H9 (cell line): ENCODE measurements at regions not wholly inside any gene's neighbourhood (a gene's known extent, or its start where the extent isn't known, plus 50 kb on each side); places are given as distances from the start of the nearest gene placed in this dataset.
"Not testable (repeated sequence)": the region's sequence is repeated elsewhere in the genome, so short reads cannot be mapped to it uniquely, and the experiment has no call there.

ENCODE experiments used
- DNase-seq: peaks from one replicate; pipeline ENCODE4 v3.0.0-alpha.2; 2017
- H2AFZ ChIP-seq: one replicate; pipeline ENCODE4 v1.6.1; 2013; ENCODE audit warnings: mild to moderate bottlenecking, low read length, control low read depth, moderate library complexity
- H2AK5ac ChIP-seq: 2 replicates; pipeline ENCODE4 v1.6.1; 2013; ENCODE audit warnings: low read length, control low read depth, mixed read lengths; ENCODE audit not compliant: insufficient read length
- H2BK120ac ChIP-seq: one replicate; pipeline ENCODE4 v1.6.1; 2013; ENCODE audit warnings: low read depth, mild to moderate bottlenecking, low read length, control low read depth, inconsistent platforms; ENCODE audit not compliant: poor library complexity, severe bottlenecking
- H2BK12ac ChIP-seq: 2 replicates; pipeline ENCODE4 v1.6.1; 2013; ENCODE audit warnings: low read length, control low read depth, mixed read lengths, low read depth; ENCODE audit not compliant: insufficient read length
- H2BK15ac ChIP-seq: 2 replicates; pipeline ENCODE4 v1.6.1; 2013; ENCODE audit warnings: low read depth, low read length, control low read depth
- H2BK20ac ChIP-seq: one replicate; pipeline ENCODE4 v1.6.1; 2013; ENCODE audit warnings: low read depth, mild to moderate bottlenecking, low read length, control low read depth, inconsistent platforms; ENCODE audit not compliant: poor library complexity, severe bottlenecking
- H2BK5ac ChIP-seq: 2 replicates; pipeline ENCODE4 v1.6.1; 2013; ENCODE audit warnings: low read length, control low read depth, mixed read lengths; ENCODE audit not compliant: insufficient read length
- H3K14ac ChIP-seq: 2 replicates; pipeline ENCODE4 v1.6.1; 2013; ENCODE audit warnings: low read length, control low read depth; ENCODE audit not compliant: insufficient read depth
- H3K18ac ChIP-seq: 2 replicates; pipeline ENCODE4 v1.6.1; 2013; ENCODE audit warnings: low read depth, mild to moderate bottlenecking, mixed read lengths, low read length, control low read depth; ENCODE audit not compliant: insufficient read length
- H3K23ac ChIP-seq: 2 replicates; pipeline ENCODE4 v1.6.1; 2013; ENCODE audit warnings: low read length, control low read depth, mixed read lengths, low read depth; ENCODE audit not compliant: insufficient read length
- H3K23me2 ChIP-seq: 2 replicates; pipeline ENCODE4 v1.6.1; 2013; ENCODE audit warnings: low read depth, mild to moderate bottlenecking, mixed read lengths, low read length, control low read depth; ENCODE audit not compliant: insufficient read length, poor library complexity, severe bottlenecking
- H3K27ac ChIP-seq: 2 replicates; pipeline ENCODE4 v1.5.1; 2013; ENCODE audit warnings: low read length, control low read depth, mixed read lengths, low read depth; ENCODE audit not compliant: insufficient read length
- H3K27me3 ChIP-seq: 2 replicates; pipeline ENCODE4 v1.6.1; 2013; ENCODE audit warnings: low read length, control low read depth, inconsistent platforms; ENCODE audit not compliant: insufficient read depth
- H3K4ac ChIP-seq: 2 replicates; pipeline ENCODE4 v1.6.1; 2013; ENCODE audit warnings: low read depth, mild to moderate bottlenecking, control low read depth, inconsistent platforms, low read length, moderate library complexity
- H3K4me1 ChIP-seq: 2 replicates; pipeline ENCODE4 v1.6.1; 2013; ENCODE audit warnings: low read length, control low read depth, inconsistent platforms; ENCODE audit not compliant: insufficient read depth
- H3K4me2 ChIP-seq: 2 replicates; pipeline ENCODE4 v1.6.1; 2013; ENCODE audit warnings: low read length, control low read depth, mixed read lengths; ENCODE audit not compliant: insufficient read length, insufficient read depth
- H3K56ac ChIP-seq: 2 replicates; pipeline ENCODE4 v1.6.1; 2013; ENCODE audit warnings: low read depth, mild to moderate bottlenecking, mixed read lengths, low read length, control low read depth; ENCODE audit not compliant: insufficient read length
- H3K79me1 ChIP-seq: 2 replicates; pipeline ENCODE4 v1.6.1; 2013; ENCODE audit warnings: low read depth, mild to moderate bottlenecking, moderate library complexity, low read length, control low read depth, inconsistent platforms; ENCODE audit not compliant: insufficient read depth, poor library complexity, severe bottlenecking
- H3K79me2 ChIP-seq: 2 replicates; pipeline ENCODE4 v1.6.1; 2013; ENCODE audit warnings: low read length, control low read depth, inconsistent platforms; ENCODE audit not compliant: insufficient read depth
- H3K9ac ChIP-seq: 2 replicates; pipeline ENCODE4 v1.6.1; 2013; ENCODE audit warnings: low read length, control low read depth, mixed read lengths; ENCODE audit not compliant: insufficient read length; ENCODE audit errors: extremely low read depth
- H3K9me3 ChIP-seq: one replicate; pipeline ENCODE4 v1.6.1; 2013; ENCODE audit warnings: low read depth, low read length, inconsistent platforms; ENCODE audit not compliant: control insufficient read depth
- H3T11ph ChIP-seq: one replicate; pipeline ENCODE4 v1.6.1; 2013; ENCODE audit warnings: mild to moderate bottlenecking, low read length, control low read depth, inconsistent platforms
- H4K20me1 ChIP-seq: one replicate; pipeline ENCODE4 v1.6.1; 2013; ENCODE audit not compliant: control insufficient read depth, insufficient read length, insufficient read depth
- H4K5ac ChIP-seq: 2 replicates; pipeline ENCODE4 v1.6.1; 2013; ENCODE audit warnings: low read depth, mild to moderate bottlenecking, mixed read lengths, low read length, control low read depth; ENCODE audit not compliant: insufficient read length
- H4K8ac ChIP-seq: replicated peaks from 2 replicates; pipeline ENCODE4 v1.6.1; 2013; ENCODE audit warnings: low read length, control low read depth, mixed read lengths, low read depth; ENCODE audit not compliant: insufficient read length
- H4K91ac ChIP-seq: 2 replicates; pipeline ENCODE4 v1.6.1; 2013; ENCODE audit warnings: low read depth, mild to moderate bottlenecking, moderate library complexity, mixed read lengths, low read length, control low read depth; ENCODE audit not compliant: insufficient read length
- H3K27ac Mint-ChIP-seq, 3 experiments: 2 replicates in 2 of 3; 3 replicates in 1 of 3; pipeline ENCODE4 v1.8.0; 2020 to 2021; ENCODE audit warnings: mixed read lengths in 3 of 3, mild to moderate bottlenecking in 1 of 3, moderate library complexity in 1 of 3
- H3K27me3 Mint-ChIP-seq: 2 replicates; pipeline ENCODE4 v1.8.0; 2021; ENCODE audit warnings: low read depth, mild to moderate bottlenecking, moderate library complexity, mixed read lengths
- H3K36me3 Mint-ChIP-seq, 3 experiments: 2 replicates in 2 of 3; 3 replicates in 1 of 3; pipeline ENCODE4 v1.8.0; 2020 to 2021; ENCODE audit warnings: low read depth in 3 of 3, mixed read lengths in 3 of 3; ENCODE audit not compliant: insufficient read depth in 1 of 3
- H3K4me1 Mint-ChIP-seq, 2 experiments: 2 replicates each; pipeline ENCODE4 v1.8.0; 2020; ENCODE audit warnings: mixed read lengths in 2 of 2
- H3K4me3 Mint-ChIP-seq, 2 experiments: 2 replicates in 1 of 2; 3 replicates in 1 of 2; pipeline ENCODE4 v1.8.0; 2020 to 2021; ENCODE audit warnings: mild to moderate bottlenecking in 2 of 2, mixed read lengths in 2 of 2, moderate library complexity in 1 of 2
- H3K9me3 Mint-ChIP-seq, 2 experiments: 2 replicates in 1 of 2; 3 replicates in 1 of 2; pipeline ENCODE4 v1.8.0; 2020; ENCODE audit warnings: mild to moderate bottlenecking in 2 of 2, mixed read lengths in 2 of 2, moderate library complexity in 1 of 2
- WGBS: extraction: QIAGEN DNeasy Blood & Tissue Kit; methylation state at CpG from one replicate; pipeline ENCODE4 v1.1.7; 2013; ENCODE audit warnings: missing lambda C conversion rate, low lambda C conversion rate, mixed read lengths; ENCODE audit not compliant: insufficient read length; ENCODE audit errors: extremely low coverage; 5-methylcytosine and 5-hydroxymethylcytosine counted together

DNA sequence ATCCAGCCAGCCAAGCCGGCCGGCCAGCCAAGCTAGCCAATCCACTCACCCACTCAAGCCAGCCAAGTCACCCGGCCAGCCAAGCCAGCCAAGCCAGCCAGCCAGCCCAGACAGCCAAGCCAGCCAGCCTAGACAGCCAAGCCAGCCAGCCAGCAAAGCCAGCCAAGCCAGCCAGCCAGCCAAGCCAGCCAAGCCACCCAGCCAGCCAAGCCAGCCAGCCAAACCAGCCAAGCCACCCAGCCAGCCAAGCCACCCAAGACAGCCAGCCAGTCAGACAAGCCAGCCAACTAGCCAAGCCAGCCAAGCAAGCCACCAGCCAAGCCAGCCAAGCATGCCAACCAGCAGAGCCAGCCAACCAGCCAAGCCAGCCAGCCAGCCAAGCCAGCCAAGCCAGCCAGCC is 322.7 kb upstream of the PLGLB2 start:
- H4K91ac ChIP-seq, H2AK5ac ChIP-seq, H3K4ac ChIP-seq, H2BK120ac ChIP-seq, H3K4me1 Mint-ChIP-seq, H4K5ac ChIP-seq, H3T11ph ChIP-seq, H3K79me1 ChIP-seq, H3K79me2 ChIP-seq, H4K20me1 ChIP-seq, H3K4me1 ChIP-seq, H3K9ac ChIP-seq, H3K23me2 ChIP-seq, H2BK20ac ChIP-seq, DNase-seq, H3K23ac ChIP-seq, H2BK12ac ChIP-seq, H3K27ac ChIP-seq, H3K4me2 ChIP-seq, H3K9me3 Mint-ChIP-seq, H3K18ac ChIP-seq, H4K8ac ChIP-seq, H2BK15ac ChIP-seq, H2AFZ ChIP-seq, H3K27ac Mint-ChIP-seq, H3K14ac ChIP-seq, H3K56ac ChIP-seq, H3K4me3 Mint-ChIP-seq, H3K9me3 ChIP-seq, H3K36me3 Mint-ChIP-seq, H3K27me3 Mint-ChIP-seq, H2BK5ac ChIP-seq, H3K27me3 ChIP-seq: not testable (repeated sequence)
- WGBS: no CpG with 5 or more reads among the region's 3 CpGs

DNA sequence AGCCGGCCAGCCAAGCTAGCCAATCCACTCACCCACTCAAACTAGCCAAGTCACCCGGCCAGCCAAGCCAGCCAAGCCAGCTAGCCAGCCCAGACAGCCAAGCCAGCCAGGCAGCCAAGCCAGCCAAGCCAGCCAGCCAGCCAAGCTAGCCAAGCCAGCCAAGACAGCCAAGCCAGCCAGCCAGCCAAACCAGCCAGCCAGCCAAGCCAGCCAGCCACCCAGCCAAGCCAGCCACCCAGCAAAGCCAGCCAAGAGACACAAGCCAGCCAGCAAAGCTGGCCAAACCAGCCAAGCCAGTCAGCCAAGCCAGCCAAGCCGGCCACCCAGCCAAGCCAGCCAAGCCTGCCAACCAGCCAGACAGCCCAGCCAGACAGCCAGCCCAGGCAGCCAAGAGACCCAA is 322.2 kb upstream of the PLGLB2 start:
- not testable (repeated sequence) for H2BK120ac ChIP-seq, H3K23me2 ChIP-seq, H4K8ac ChIP-seq, H3K9me3 Mint-ChIP-seq, H3K4me2 ChIP-seq, H3K4ac ChIP-seq, H3K27ac ChIP-seq, H4K91ac ChIP-seq, H3K79me2 ChIP-seq, H3K9ac ChIP-seq, H2BK20ac ChIP-seq, H3K79me1 ChIP-seq, H2AFZ ChIP-seq, H3K4me1 ChIP-seq, H3K23ac ChIP-seq, H3K14ac ChIP-seq, DNase-seq, H3K18ac ChIP-seq, H3K27me3 ChIP-seq, H3K27me3 Mint-ChIP-seq, H3K4me3 Mint-ChIP-seq, H3K27ac Mint-ChIP-seq, H3K9me3 ChIP-seq, H3K36me3 Mint-ChIP-seq, H4K20me1 ChIP-seq, H3K56ac ChIP-seq, H2AK5ac ChIP-seq, H3T11ph ChIP-seq, H4K5ac ChIP-seq, H2BK12ac ChIP-seq, H2BK15ac ChIP-seq, H2BK5ac ChIP-seq, H3K4me1 Mint-ChIP-seq
- WGBS: no CpG with 5 or more reads among the region's 3 CpGs
